HG03460 (cell line): ENCODE measurements at regions not wholly inside any gene's neighbourhood (a gene's known extent, or its start where the extent isn't known, plus 50 kb on each side); places are given as distances from the start of the nearest gene placed in this dataset.

Experiments
- ATAC-seq: cut with Tn5 transposase; IDR thresholded peaks from one replicate; pipeline ENCODE4 v1.9.1; 2021; ENCODE audit not compliant: unreplicated experiment

GRCh38 chr13:84038001-84038400 lies 155.7 kb upstream of the SLITRK1 start:
- no peak for ATAC-seq

GRCh38 chr13:84032116-84032515 lies 149.8 kb upstream of the SLITRK1 start:
- ATAC-seq, result no peak

- ATAC-seq, result no peak
These were observed 148.8 kb upstream of the SLITRK1 start for GRCh38 chr13:84031120-84031519.

GRCh38 chr13:84029396-84029795 lies 147.1 kb upstream of the SLITRK1 start:
- ATAC-seq, result no peak

- no peak for ATAC-seq
These were observed 143.6 kb upstream of the SLITRK1 start for GRCh38 chr13:84025824-84026223.

- ATAC-seq, result no peak
These were observed 114.1 kb upstream of the SLITRK1 start for GRCh38 chr13:83996415-83996814.

GRCh38 chr13:83995930-83996329 lies 113.7 kb upstream of the SLITRK1 start:
- ATAC-seq, result no peak

GRCh38 chr13:83992566-83993358 lies 110.5 kb upstream of the SLITRK1 start:
- ATAC-seq, result no peak

- ATAC-seq, result no peak
These were observed 105.1 kb upstream of the SLITRK1 start for GRCh38 chr13:83987394-83987793.

GRCh38 chr13:83984793-83985192 lies 102.5 kb upstream of the SLITRK1 start:
- ATAC-seq, result no peak

GRCh38 chr13:83980331-83980730 lies 98.1 kb upstream of the SLITRK1 start:
- ATAC-seq, result no peak

- no peak for ATAC-seq
These were observed 93.4 kb upstream of the SLITRK1 start for GRCh38 chr13:83975655-83976165.

GRCh38 chr13:83958531-83958930 lies 76.3 kb upstream of the SLITRK1 start:
- ATAC-seq, result no peak

- ATAC-seq, result no peak
These were observed 72.7 kb upstream of the SLITRK1 start for GRCh38 chr13:83955011-83955410.

GRCh38 chr13:83953916-83954315 lies 71.6 kb upstream of the SLITRK1 start:
- no peak for ATAC-seq

- no peak for ATAC-seq
These were observed 68.0 kb upstream of the SLITRK1 start for GRCh38 chr13:83950293-83950692.

GRCh38 chr13:83943530-83944279 lies 61.4 kb upstream of the SLITRK1 start:
- ATAC-seq, result no peak

- ATAC-seq, result no peak
These were observed 59.5 kb upstream of the SLITRK1 start for GRCh38 chr13:83941701-83942335.

GRCh38 chr13:83940742-83941141 lies 58.5 kb upstream of the SLITRK1 start:
- no peak for ATAC-seq

GRCh38 chr13:83937579-83937978 lies 55.3 kb upstream of the SLITRK1 start:
- no peak for ATAC-seq

GRCh38 chr13:83935566-83935965 lies 53.3 kb upstream of the SLITRK1 start:
- no peak for ATAC-seq
